IPS DF 6.9 (cell line): ENCODE measurements at regions not wholly inside any gene's neighbourhood (a gene's known extent, or its start where the extent isn't known, plus 50 kb on each side); places are given as distances from the start of the nearest gene placed in this dataset.

Experiments used
- DNase-seq: peaks from one replicate; pipeline ENCODE4 v3.0.0-alpha.2; 2013; ENCODE audit warnings: low read depth, low spot score
- H3K27ac ChIP-seq: one replicate; pipeline ENCODE4 v1.5.1; 2013; ENCODE audit warnings: low read length, control low read depth
- H3K27me3 ChIP-seq: 2 replicates; pipeline ENCODE4 v1.6.1; 2013; ENCODE audit warnings: mild to moderate bottlenecking, low read length; ENCODE audit not compliant: control insufficient read depth, insufficient read depth
- H3K36me3 ChIP-seq: 2 replicates; pipeline ENCODE4 v1.6.1; 2013; ENCODE audit warnings: low read length; ENCODE audit not compliant: control insufficient read depth, insufficient read depth
- H3K4me1 ChIP-seq: 2 replicates; pipeline ENCODE4 v1.6.1; 2013; ENCODE audit warnings: low read length; ENCODE audit not compliant: control insufficient read depth, insufficient read depth
- H3K4me3 ChIP-seq: 2 replicates; pipeline ENCODE4 v1.5.1; 2013; ENCODE audit warnings: mild to moderate bottlenecking, low read length
- H3K9me3 ChIP-seq: 2 replicates; pipeline ENCODE4 v1.6.1; 2013; ENCODE audit warnings: low read length, inconsistent platforms; ENCODE audit not compliant: control insufficient read depth, insufficient read depth
- WGBS: extraction: QIAGEN DNeasy Blood & Tissue Kit; methylation state at CpG from one replicate; pipeline ENCODE4 v1.1.7; 2013; ENCODE audit warnings: mixed read lengths, missing lambda C conversion rate; ENCODE audit not compliant: insufficient read length, insufficient coverage; 5-methylcytosine and 5-hydroxymethylcytosine counted together

DNA sequence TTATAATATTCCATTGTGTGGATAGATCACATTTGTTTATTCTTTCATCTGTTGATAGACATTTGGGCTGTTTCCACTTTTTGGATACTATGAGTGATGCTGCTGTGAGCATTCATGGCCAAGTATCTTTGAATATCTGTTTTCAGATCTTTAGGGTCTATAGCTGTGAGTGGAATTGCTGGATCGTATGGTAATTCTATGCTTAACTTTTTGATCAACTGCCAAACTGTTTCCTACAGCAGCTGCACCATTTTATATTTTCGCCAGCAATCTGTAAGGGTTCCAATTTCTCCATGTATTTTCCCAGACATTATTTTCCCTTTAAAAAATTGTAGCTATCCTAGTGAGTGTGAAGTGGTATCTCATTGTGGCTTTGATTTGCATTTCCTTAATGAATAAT is 238.1 kb downstream of the AACS start:
- no peak for DNase-seq
- no peaks in the 10 kb centered on the region for H3K9me3 ChIP-seq
- no peaks in the 10 kb centered on the region for H3K27me3 ChIP-seq
- H3K4me3 ChIP-seq, result no peak overlapping the region
- no peak overlapping the region for H3K27ac ChIP-seq
- no CpG with 5 or more reads among the region's 2 CpGs for WGBS
- no peaks in the 10 kb centered on the region for H3K36me3 ChIP-seq
- no peaks in the 10 kb centered on the region for H3K4me1 ChIP-seq

DNA sequence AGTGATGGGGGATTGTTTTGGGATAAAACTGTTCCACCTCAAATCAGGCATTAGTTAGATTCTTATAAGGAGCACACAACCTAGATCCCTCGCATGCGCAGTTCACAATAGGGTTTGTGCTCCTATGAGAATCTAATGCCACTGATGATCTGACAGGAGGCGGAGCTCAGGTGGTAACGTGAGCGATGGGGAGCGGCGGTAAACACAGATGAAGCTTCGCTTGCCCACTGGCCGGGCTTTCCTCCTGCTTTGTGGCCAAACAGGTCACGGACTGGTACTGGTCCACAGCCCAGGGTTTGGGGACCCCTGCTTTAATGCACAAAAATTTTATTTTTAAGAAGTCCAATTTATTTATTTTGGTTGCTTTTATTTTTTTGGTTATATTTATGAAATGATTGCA is 238.8 kb downstream of the AACS start:
- no CpG with 5 or more reads among the region's 10 CpGs for WGBS
- Histone ChIP-seq H3K9me3 (no peaks in the 10 kb centered on the region), H3K27ac (no peak overlapping the region), H3K27me3 (no peaks in the 10 kb centered on the region), H3K4me3 (no peak overlapping the region), H3K36me3 (no peaks in the 10 kb centered on the region), H3K4me1 (no peaks in the 10 kb centered on the region)
- DNase-seq, result no peak

DNA sequence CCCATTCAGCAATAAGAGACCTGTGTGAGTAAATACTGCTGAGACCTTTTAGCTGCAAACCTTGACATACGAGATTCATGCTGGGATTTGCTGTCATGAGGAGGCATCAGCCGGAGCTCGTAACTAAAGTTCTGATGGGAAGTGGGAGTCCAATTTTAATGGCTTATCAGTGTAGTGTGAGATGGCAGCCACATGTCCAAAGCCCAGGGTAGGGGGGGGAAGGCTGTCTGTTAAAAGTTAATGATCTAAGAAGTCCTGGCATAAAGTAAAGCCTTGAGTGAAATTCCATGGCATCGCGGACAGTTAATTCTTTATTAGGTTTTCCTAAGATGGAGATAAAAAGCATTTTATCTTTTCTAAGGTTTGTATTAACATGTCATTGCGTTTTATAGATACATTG is 240.0 kb downstream of the AACS start:
- Histone ChIP-seq H3K4me1 (no peaks in the 10 kb centered on the region), H3K27me3 (no peaks in the 10 kb centered on the region), H3K9me3 (no peaks in the 10 kb centered on the region), H3K4me3 (no peak overlapping the region), H3K27ac (no peak overlapping the region), H3K36me3 (no peaks in the 10 kb centered on the region)
- no peak for DNase-seq
- no CpG with 5 or more reads among the region's 6 CpGs for WGBS

DNA sequence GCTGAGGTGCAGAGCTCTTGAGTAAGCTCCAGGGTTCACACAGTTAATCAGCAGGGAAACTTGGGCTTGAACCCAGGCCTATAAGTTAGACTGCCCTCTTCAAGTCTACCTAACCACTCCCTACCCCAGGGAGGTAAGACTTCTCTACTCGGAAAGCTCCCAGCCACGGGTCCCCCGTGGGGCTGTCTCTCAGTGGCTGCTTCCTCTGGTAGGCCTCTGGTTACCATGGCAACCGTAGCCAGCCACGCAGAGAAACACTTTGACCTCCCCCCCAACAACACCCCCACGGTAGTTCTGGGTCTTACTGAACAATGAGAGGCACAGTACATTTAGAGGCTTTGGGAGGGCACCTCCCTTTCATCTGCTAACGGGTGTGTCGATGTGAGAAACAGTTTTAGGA is 245.2 kb downstream of the AACS start:
- no peak overlapping the region for H3K27ac ChIP-seq
- no peak for DNase-seq
- no CpG with 5 or more reads among the region's 8 CpGs for WGBS
- H3K9me3 ChIP-seq, result no peaks in the 10 kb centered on the region
- H3K27me3 ChIP-seq, result no peaks in the 10 kb centered on the region
- H3K4me3 ChIP-seq, result no peak overlapping the region
- peaks cover 4% of the 10 kb centered on the region; the same call in 1 of the 2 replicates for H3K4me1 ChIP-seq
- H3K36me3 ChIP-seq, result no peaks in the 10 kb centered on the region

DNA sequence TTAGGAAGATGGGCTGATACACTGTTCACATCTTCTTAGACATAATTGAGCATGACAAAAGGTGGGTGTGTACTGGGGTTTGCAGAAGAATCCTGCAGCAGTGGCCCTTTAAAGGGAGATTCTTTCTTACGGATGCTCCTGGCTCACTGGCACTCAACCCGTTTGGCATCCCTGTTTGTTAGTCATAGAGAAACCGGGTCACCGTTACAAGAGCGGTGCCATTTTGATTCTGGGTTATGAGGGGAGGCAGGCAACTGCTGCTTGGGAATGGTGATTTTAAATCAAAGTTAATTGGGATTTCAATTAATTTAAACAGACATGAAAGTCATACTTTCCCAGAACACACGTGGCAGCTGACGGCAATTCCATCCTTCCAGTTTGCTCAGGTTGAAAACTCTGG is 245.8 kb downstream of the AACS start:
- DNase-seq, result no peak
- no peaks in the 10 kb centered on the region for H3K36me3 ChIP-seq
- no peak overlapping the region for H3K27ac ChIP-seq
- H3K4me1 ChIP-seq, result peaks cover 4% of the 10 kb centered on the region; the same call in 1 of the 2 replicates
- H3K27me3 ChIP-seq, result no peaks in the 10 kb centered on the region
- H3K9me3 ChIP-seq, result no peaks in the 10 kb centered on the region
- WGBS, result no CpG with 5 or more reads among the region's 7 CpGs
- no peak overlapping the region for H3K4me3 ChIP-seq

DNA sequence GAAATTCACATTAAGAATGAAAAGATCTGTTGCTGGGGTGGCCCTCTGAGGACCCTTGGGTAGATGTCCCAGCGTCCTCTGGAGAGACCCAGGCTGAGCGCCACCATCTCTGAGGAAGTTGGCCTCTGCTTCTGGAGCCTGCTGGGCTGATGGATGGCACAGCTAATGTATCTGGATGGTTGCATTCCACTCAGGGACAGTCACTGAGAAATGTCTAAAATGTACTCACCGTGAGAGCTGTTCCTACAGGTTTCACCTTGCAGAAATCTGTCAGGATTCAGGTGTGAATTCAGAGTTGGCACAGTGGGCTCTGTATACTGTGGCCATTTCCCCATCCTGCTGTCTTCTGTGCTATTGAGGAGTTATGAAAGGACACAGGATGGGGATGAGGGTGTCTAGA is 247.2 kb downstream of the AACS start:
- DNase-seq, result no peak
- Histone ChIP-seq H3K27me3 (no peaks in the 10 kb centered on the region), H3K9me3 (no peaks in the 10 kb centered on the region), H3K4me1 (peaks cover 4% of the 10 kb centered on the region; the same call in 1 of the 2 replicates), H3K4me3 (no peak overlapping the region), H3K36me3 (no peaks in the 10 kb centered on the region), H3K27ac (no peak overlapping the region)
- no CpG with 5 or more reads among the region's 3 CpGs for WGBS

DNA sequence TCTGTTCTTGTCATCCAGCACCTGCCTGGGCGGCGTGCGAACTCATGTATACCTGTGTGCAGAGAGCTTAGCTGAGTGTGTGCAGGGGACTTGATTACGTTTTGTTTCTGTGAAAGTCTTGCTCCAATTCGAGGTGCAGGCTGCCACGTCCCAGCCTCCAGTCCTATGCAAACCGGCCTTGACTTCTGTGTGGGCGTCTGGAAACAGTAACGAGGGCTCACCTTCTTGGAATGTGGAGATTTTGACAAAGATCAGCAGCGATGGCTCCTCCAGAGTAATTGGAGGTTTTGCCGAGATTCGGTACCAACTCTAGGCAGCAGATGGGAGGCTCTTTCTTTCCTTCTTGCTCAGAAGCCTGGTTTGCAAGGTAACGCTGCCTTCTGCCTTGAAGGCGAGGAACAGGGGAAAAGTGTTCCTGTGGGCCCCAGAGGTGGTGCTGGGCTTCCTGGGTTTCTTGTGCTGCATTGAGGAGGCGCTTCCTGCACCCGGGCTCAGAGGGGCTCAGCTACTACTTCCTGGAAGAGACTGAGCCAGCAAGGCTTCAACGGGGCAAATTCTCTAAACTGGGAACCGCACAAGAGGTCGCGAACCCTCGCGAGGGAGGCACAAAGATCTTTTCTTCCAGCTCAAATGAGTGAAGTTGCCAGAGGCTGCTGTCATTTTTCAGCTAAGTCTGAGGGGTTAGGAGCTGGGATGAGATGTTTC is 249.0 kb downstream of the AACS start:
- Histone ChIP-seq H3K4me1 (peaks cover 4% of the 10 kb centered on the region; the same call in 1 of the 2 replicates), H3K27me3 (no peaks in the 10 kb centered on the region), H3K9me3 (no peaks in the 10 kb centered on the region), H3K27ac (no peak overlapping the region), H3K36me3 (no peaks in the 10 kb centered on the region), H3K4me3 (no peak overlapping the region)
- no CpG with 5 or more reads among the region's 22 CpGs for WGBS
- no peak for DNase-seq

DNA sequence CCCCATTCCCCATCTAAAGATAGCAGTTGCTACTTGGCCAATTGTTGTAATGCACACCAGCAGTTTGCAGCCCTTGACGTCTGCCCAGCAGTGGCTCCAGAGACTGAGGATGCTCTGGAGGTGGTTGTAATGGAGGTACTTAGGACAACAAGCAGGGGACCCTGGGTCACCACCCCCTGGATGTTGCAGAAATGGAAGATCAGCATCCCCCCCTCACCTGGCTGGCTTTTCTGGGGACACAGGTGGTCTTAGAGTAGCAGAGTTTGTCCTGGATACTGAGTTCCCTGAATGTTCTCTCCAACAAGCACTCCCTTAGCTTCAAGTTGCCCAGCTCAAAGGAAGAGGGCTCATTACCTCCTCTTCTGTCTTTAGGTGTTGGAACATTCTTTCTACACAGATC is 250.5 kb downstream of the AACS start:
- Histone ChIP-seq H3K9me3 (no peaks in the 10 kb centered on the region), H3K27me3 (no peaks in the 10 kb centered on the region), H3K4me3 (no peak overlapping the region), H3K4me1 (peaks cover 4% of the 10 kb centered on the region; the same call in 1 of the 2 replicates), H3K27ac (no peak overlapping the region), H3K36me3 (no peaks in the 10 kb centered on the region)
- DNase-seq, result no peak
- WGBS, result no CpG with 5 or more reads among the region's 1 CpG

DNA sequence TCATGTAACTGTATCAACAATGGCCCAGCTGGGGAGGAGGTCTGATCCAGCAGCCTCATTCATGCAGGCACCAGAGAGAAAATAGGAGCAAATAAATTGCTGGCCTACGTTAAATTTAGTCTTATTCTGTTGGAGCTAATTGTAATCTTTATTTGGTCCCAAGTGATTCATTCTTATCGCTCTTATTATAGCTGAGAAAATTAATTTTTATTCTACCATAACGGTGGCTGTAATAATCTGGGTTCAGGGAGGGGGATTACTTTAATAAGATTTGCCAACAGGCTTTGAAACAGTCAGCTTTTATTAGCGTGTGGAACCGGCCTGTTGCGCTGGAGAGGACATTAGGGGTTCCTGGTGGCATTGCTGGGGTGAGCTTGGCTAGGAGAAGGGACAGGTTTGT is 254.9 kb downstream of the AACS start:
- WGBS, result no CpG with 5 or more reads among the region's 6 CpGs
- Histone ChIP-seq H3K9me3 (no peaks in the 10 kb centered on the region), H3K4me3 (no peak overlapping the region), H3K27me3 (no peaks in the 10 kb centered on the region), H3K36me3 (no peaks in the 10 kb centered on the region), H3K4me1 (peaks cover 6% of the 10 kb centered on the region; the same call in 1 of the 2 replicates), H3K27ac (no peak overlapping the region)
- no peak for DNase-seq

DNA sequence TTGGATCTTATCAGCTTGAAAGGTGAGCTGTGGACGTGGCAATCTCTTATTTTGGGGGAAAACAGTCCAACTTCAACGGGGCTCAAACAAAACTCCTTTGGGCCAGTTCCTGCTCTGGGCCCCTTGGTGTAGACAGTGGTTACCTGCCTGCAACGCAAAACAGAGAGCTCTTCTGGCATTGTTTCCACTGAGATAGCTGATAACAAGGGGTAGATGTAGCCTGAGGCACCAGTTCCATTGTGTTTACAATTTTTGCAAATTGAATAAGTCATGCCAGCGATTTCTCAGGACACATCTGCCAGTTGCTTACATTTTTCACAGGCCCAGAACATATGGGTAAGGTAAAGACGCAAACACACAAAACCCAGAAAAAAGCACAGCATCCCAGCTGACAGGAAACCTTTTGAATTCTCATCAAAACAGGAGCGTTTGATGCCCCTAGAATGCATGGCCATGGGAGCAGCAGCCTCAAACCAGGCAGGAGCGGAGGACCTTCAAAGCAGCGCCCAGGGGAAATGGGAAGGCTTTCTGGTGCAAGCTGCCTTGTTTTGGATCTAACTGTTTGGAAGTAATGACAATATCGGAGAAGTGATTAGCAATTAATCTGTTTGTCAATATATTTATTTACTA is 259.7 kb downstream of the AACS start:
- WGBS, result no CpG with 5 or more reads among the region's 9 CpGs
- H3K27me3 ChIP-seq, result no peaks in the 10 kb centered on the region

More for the DNA sequence above, 259.7 kb downstream of the AACS start:
- no peak overlapping the region for H3K27ac ChIP-seq
- H3K36me3 ChIP-seq, result no peaks in the 10 kb centered on the region
- H3K9me3 ChIP-seq, result no peaks in the 10 kb centered on the region
- H3K4me1 ChIP-seq, result peaks cover 11% of the 10 kb centered on the region
- no peak overlapping the region for H3K4me3 ChIP-seq
- no peak for DNase-seq
